ENCODE measurements at regions not wholly inside any gene's neighbourhood (a gene's known extent, or its start where the extent isn't known, plus 50 kb on each side); places are given as distances from the start of the nearest gene placed in this dataset.

- no peaks in the 10 kb centered on the region for H3K36me3 ChIP-seq
- intact Hi-C loops (cut with DNase I) = no loop called here
- no peaks in the 10 kb centered on the region for H3K4me1 ChIP-seq
- no peak for DNase-seq
- TF ChIP-seq, protein P1, sequence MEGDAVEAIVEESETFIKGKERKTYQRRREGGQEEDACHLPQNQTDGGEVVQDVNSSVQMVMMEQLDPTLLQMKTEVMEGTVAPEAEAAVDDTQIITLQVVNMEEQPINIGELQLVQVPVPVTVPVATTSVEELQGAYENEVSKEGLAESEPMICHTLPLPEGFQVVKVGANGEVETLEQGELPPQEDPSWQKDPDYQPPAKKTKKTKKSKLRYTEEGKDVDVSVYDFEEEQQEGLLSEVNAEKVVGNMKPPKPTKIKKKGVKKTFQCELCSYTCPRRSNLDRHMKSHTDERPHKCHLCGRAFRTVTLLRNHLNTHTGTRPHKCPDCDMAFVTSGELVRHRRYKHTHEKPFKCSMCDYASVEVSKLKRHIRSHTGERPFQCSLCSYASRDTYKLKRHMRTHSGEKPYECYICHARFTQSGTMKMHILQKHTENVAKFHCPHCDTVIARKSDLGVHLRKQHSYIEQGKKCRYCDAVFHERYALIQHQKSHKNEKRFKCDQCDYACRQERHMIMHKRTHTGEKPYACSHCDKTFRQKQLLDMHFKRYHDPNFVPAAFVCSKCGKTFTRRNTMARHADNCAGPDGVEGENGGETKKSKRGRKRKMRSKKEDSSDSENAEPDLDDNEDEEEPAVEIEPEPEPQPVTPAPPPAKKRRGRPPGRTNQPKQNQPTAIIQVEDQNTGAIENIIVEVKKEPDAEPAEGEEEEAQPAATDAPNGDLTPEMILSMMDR (IDR thresholded peaks at IDR 0.05) = no peak
- TF ChIP-seq POLR2A (IDR thresholded peaks at IDR 0.05) = no peak
- WGBS, 2 donors = 57 to 58% methylated on average over 2 of the region's 2 CpGs
- no peak overlapping the region for H3K27ac ChIP-seq
- H3K27me3 ChIP-seq = no peaks in the 10 kb centered on the region
- no peaks in the 10 kb centered on the region for H3K9me3 ChIP-seq
- no peak overlapping the region for H3K4me3 ChIP-seq (replicated peaks in 1 of 3)
These were observed 170.6 kb downstream of the OGFRL1 start for GRCh38 chr6:71459162-71459561.

DNA sequence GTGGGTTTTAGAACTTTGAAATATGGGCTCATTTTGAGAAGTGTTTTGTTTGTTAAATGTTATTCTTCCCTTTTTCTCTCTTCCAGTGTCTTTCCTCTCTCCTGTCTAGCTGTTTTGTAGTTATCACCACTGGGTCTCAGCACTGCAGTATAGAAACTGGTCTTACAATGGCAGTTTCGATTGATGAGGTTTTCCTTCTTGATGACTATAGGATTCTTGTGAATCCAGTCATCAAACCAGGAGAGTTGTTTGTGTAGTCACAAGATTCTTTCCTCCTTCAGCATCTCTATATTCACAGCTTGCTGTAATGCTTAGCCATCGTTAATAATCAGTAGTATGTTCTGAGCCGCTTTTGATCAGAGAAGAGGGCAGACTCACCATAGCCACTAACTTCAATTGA, 172.3 kb downstream of the OGFRL1 start:
- intact Hi-C loops (cut with DNase I) = no loop called here
- H3K4me1 ChIP-seq = no peaks in the 10 kb centered on the region

GRCh38 chr6:71463061-71463460, 174.4 kb downstream of the OGFRL1 start:
- H3K27me3 ChIP-seq = no peaks in the 10 kb centered on the region
- H3K4me1 ChIP-seq = peaks cover 0 to 2% of the 10 kb centered on the region in 2 donors
- no peaks in the 10 kb centered on the region for H3K36me3 ChIP-seq
- DNase-seq = no peak
- intact Hi-C loops (cut with DNase I) = no loop called here
- TF ChIP-seq, protein P1 (IDR thresholded peaks at IDR 0.05) = no peak
- no peak for TF ChIP-seq POLR2A (IDR thresholded peaks at IDR 0.05)
- H3K27ac ChIP-seq = peak overlapping the region in 1 of 3 donors; percentile 16
- no peaks in the 10 kb centered on the region for H3K9me3 ChIP-seq
- 55 to 71% methylated on average over 1 of the region's 1 CpG for WGBS, 2 donors
- H3K4me3 ChIP-seq (replicated peaks in 1 of 3) = no peak overlapping the region

More for the DNA sequence above, 172.3 kb downstream of the OGFRL1 start:
- Histone ChIP-seq H3K9me3 (no peaks in the 10 kb centered on the region), H3K36me3 (no peaks in the 10 kb centered on the region), H3K27ac (no peak overlapping the region), H3K4me3 (replicated peaks in 1 of 3) (no peak overlapping the region), H3K27me3 (no peaks in the 10 kb centered on the region)
- TF ChIP-seq POLR2A (IDR thresholded peaks at IDR 0.05) = no peak
- TF ChIP-seq, protein P1 (IDR thresholded peaks at IDR 0.05) = no peak
- no peak for DNase-seq
- WGBS, 2 donors = 88 to 92% methylated on average over 3 of the region's 3 CpGs

DNA sequence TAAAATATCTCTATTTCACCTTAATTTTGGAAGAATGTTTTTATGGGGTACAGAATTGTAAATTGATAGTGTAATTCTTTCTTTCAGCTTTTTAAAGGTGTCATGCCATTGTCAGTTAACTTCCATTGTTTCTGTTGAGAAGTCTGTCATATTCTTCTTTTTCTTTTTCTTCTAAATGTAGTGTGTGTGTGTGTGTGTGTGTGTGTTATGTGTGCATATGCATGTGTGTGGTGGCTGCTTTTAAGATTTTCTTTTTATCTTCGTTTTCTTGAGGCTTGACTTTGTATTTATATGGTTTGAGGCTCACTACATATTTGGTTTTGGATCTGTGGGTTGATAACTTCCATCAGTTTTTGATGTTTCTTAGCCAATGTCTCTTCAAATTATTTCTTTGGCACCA, 176.5 kb downstream of the OGFRL1 start:
- Histone ChIP-seq H3K4me1 (peaks cover 5 to 12% of the 10 kb centered on the region in 2 donors), H3K27ac (no peak overlapping the region), H3K27me3 (no peaks in the 10 kb centered on the region), H3K36me3 (no peaks in the 10 kb centered on the region), H3K9me3 (no peaks in the 10 kb centered on the region), H3K4me3 (replicated peaks in 1 of 3) (no peak overlapping the region)
- intact Hi-C loops (cut with DNase I) = no loop called here
- 38 to 53% methylated on average over 1 of the region's 1 CpG for WGBS, 2 donors
- no peak for TF ChIP-seq POLR2A (IDR thresholded peaks at IDR 0.05)
- TF ChIP-seq, protein P1 (IDR thresholded peaks at IDR 0.05) = no peak
- no peak for DNase-seq

- TF ChIP-seq POLR2A (IDR thresholded peaks at IDR 0.05) = no peak
- TF ChIP-seq, protein P1 (IDR thresholded peaks at IDR 0.05) = no peak
- Histone ChIP-seq H3K27ac (no peak overlapping the region), H3K9me3 (no peaks in the 10 kb centered on the region), H3K27me3 (no peaks in the 10 kb centered on the region), H3K4me1 (peaks cover 5 to 12% of the 10 kb centered on the region in 2 donors), H3K4me3 (replicated peaks in 1 of 3) (no peak overlapping the region), H3K36me3 (no peaks in the 10 kb centered on the region)
- intact Hi-C loops (cut with DNase I) = no loop called here
- DNase-seq = no peak
- 98% methylated on average over 1 of the region's 1 CpG for WGBS, 2 donors
These were observed 177.8 kb downstream of the OGFRL1 start for GRCh38 chr6:71466362-71466761.

All from thyroid gland (tissue), 4 donors.